ENCODE measurements at regions not wholly inside any gene's neighbourhood (a gene's known extent, or its start where the extent isn't known, plus 50 kb on each side); places are given as distances from the start of the nearest gene placed in this dataset.
A peak's percentile ranks its signal among the peaks of the same experiment; 100 is the strongest.

GRCh38 chr6:3650076-3650958 lies 101.2 kb downstream of the PXDC1 start:
- no peak overlapping the region for H3K4me3 ChIP-seq
- H3K27me3 ChIP-seq: no peaks in the 10 kb centered on the region
- TF ChIP-seq, protein P1, sequence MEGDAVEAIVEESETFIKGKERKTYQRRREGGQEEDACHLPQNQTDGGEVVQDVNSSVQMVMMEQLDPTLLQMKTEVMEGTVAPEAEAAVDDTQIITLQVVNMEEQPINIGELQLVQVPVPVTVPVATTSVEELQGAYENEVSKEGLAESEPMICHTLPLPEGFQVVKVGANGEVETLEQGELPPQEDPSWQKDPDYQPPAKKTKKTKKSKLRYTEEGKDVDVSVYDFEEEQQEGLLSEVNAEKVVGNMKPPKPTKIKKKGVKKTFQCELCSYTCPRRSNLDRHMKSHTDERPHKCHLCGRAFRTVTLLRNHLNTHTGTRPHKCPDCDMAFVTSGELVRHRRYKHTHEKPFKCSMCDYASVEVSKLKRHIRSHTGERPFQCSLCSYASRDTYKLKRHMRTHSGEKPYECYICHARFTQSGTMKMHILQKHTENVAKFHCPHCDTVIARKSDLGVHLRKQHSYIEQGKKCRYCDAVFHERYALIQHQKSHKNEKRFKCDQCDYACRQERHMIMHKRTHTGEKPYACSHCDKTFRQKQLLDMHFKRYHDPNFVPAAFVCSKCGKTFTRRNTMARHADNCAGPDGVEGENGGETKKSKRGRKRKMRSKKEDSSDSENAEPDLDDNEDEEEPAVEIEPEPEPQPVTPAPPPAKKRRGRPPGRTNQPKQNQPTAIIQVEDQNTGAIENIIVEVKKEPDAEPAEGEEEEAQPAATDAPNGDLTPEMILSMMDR (IDR thresholded peaks at IDR 0.05): no peak
- H3K36me3 ChIP-seq: no peaks in the 10 kb centered on the region
- no peak overlapping the region for H3K27ac ChIP-seq
- no peak for DNase-seq (ENCODE audit: low spot score)
- H3K9me3 ChIP-seq: no peaks in the 10 kb centered on the region
- H3K4me1 ChIP-seq: no peaks in the 10 kb centered on the region

GRCh38 chr6:3648724-3649123 lies 102.8 kb downstream of the PXDC1 start:
- Histone ChIP-seq H3K4me1 (no peaks in the 10 kb centered on the region), H3K4me3 (no peak overlapping the region), H3K27ac (no peak overlapping the region), H3K36me3 (no peaks in the 10 kb centered on the region), H3K27me3 (no peaks in the 10 kb centered on the region), H3K9me3 (no peaks in the 10 kb centered on the region)
- no peak for DNase-seq (ENCODE audit: low spot score)
- TF ChIP-seq, protein P1 (IDR thresholded peaks at IDR 0.05): no peak

DNA sequence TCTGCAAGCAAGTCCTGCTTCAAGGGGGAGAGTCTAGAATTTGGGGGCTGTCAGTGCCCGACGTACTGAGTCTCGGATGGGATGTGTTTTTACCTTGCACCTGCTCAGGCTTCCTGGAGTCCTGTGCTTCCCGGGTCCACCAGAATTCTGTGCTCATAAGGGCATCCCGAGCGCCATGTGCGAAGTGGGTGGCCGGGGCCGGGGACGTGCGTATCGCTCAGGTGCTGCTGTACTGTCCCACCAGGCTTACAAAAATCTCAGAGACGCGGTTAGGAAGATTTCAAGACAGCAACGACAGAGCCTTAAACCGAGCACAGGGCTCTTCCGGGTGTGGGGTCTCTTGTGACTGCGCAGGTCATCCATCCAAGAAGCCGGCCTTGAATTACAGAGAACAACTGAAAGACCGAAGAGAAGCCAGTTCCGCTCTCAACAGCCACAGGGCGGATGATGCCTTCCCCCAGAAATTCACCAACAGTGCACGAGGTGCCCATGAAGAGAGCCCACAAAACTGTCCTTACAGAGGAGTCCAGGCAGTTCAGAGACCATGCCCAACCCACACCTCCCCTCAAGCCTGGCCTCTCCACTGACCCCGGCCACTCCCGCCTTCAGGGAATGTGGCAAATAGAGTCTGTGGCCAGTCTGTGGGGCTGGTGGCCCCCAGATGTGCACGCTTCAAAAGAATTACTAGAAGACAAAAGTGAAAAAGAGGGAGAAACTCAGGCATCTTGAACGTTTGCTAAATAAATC lies 104.7 kb downstream of the PXDC1 start:
- Histone ChIP-seq H3K4me3 (no peak overlapping the region), H3K27me3 (no peaks in the 10 kb centered on the region), H3K36me3 (no peaks in the 10 kb centered on the region), H3K27ac (no peak overlapping the region), H3K4me1 (no peaks in the 10 kb centered on the region), H3K9me3 (no peaks in the 10 kb centered on the region)
- DNase-seq (ENCODE audit: low spot score): no peak
- TF ChIP-seq, protein P1 (IDR thresholded peaks at IDR 0.05): no peak

- Histone ChIP-seq H3K36me3 (no peaks in the 10 kb centered on the region), H3K4me3 (no peak overlapping the region), H3K9me3 (no peaks in the 10 kb centered on the region), H3K27me3 (no peaks in the 10 kb centered on the region), H3K27ac (no peak overlapping the region), H3K4me1 (no peaks in the 10 kb centered on the region)
- peak; percentile 47 for DNase-seq (ENCODE audit: low spot score)
- TF ChIP-seq, protein P1 (IDR thresholded peaks at IDR 0.05): no peak
Measured at GRCh38 chr6:3644739-3645012, 106.8 kb downstream of the PXDC1 start.

GRCh38 chr6:3643921-3644738 lies 107.4 kb downstream of the PXDC1 start:
- TF ChIP-seq, protein P1 (IDR thresholded peaks at IDR 0.05): no peak
- Histone ChIP-seq H3K36me3 (no peaks in the 10 kb centered on the region), H3K4me3 (no peak overlapping the region), H3K9me3 (no peaks in the 10 kb centered on the region), H3K27ac (no peak overlapping the region), H3K4me1 (no peaks in the 10 kb centered on the region), H3K27me3 (no peaks in the 10 kb centered on the region)
- peak; percentile 40 for DNase-seq (ENCODE audit: low spot score)

Measured in right atrium auricular region (tissue), 2 donors.